ENCODE measurements at regions not wholly inside any gene's neighbourhood (a gene's known extent, or its start where the extent isn't known, plus 50 kb on each side); places are given as distances from the start of the nearest gene placed in this dataset.

DNA sequence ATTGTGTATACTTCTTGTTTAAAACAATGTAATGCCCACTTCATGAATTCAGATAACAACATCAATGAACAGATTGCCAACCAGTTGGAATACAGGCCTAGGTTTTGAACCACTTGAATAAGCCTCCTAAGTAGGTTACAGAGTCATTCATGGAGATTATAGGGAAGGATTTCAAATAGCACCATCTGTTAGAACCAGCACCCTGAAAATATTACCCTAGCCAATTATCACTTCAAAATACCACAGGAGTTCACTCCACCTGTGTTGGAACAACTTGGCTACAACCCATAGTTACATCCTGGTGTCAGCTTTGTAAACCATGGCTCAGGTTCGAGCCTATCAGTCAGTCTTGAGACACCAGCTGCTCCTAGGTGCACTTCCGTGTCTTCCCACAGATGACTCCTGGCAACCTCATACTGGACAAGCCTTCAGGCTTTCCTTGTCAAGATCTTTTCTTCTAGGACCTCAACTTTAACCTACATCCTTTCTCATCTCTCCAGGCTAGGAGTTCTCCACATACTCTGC is 350.0 kb downstream of the DEPDC1B start:
- TF ChIP-seq, protein P1, sequence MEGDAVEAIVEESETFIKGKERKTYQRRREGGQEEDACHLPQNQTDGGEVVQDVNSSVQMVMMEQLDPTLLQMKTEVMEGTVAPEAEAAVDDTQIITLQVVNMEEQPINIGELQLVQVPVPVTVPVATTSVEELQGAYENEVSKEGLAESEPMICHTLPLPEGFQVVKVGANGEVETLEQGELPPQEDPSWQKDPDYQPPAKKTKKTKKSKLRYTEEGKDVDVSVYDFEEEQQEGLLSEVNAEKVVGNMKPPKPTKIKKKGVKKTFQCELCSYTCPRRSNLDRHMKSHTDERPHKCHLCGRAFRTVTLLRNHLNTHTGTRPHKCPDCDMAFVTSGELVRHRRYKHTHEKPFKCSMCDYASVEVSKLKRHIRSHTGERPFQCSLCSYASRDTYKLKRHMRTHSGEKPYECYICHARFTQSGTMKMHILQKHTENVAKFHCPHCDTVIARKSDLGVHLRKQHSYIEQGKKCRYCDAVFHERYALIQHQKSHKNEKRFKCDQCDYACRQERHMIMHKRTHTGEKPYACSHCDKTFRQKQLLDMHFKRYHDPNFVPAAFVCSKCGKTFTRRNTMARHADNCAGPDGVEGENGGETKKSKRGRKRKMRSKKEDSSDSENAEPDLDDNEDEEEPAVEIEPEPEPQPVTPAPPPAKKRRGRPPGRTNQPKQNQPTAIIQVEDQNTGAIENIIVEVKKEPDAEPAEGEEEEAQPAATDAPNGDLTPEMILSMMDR (conservative IDR thresholded peaks at IDR 0.05; ENCODE audit: low read depth, low read length), result no peak
- TF ChIP-seq EZH2 (IDR thresholded peaks at IDR 0.05; ENCODE audit: low read length, unreplicated experiment) (no peak), EZH2phosphoT487 (IDR thresholded peaks at IDR 0.05; ENCODE audit: borderline replicate concordance, low read length) (no peak)
